A204.1 (cell line): ENCODE measurements at regions not wholly inside any gene's neighbourhood (a gene's known extent, or its start where the extent isn't known, plus 50 kb on each side); places are given as distances from the start of the nearest gene placed in this dataset.

ENCODE experiments used
- FAIRE-seq: peaks from 2 replicates; lab custom pipeline; 2012; peaks lifted over from hg19 to GRCh38; lab: Jason Lieb, UNC

GRCh38 chr9:115369322-115369957 lies 251.5 kb upstream of the TNC start:
- no peak for FAIRE-seq

GRCh38 chr9:115373000-115373709 lies 255.2 kb upstream of the TNC start:
- FAIRE-seq: no peak

GRCh38 chr9:115373710-115374045 lies 255.7 kb upstream of the TNC start:
- no peak for FAIRE-seq

- no peak for FAIRE-seq
These were observed 256.8 kb upstream of the TNC start for GRCh38 chr9:115374724-115375268.

- FAIRE-seq: no peak
These were observed 260.3 kb upstream of the TNC start for GRCh38 chr9:115378241-115378640.

GRCh38 chr9:115378758-115379157 lies 260.8 kb upstream of the TNC start:
- FAIRE-seq: no peak

- FAIRE-seq: no peak
These were observed 261.8 kb upstream of the TNC start for GRCh38 chr9:115379719-115380118.

DNA sequence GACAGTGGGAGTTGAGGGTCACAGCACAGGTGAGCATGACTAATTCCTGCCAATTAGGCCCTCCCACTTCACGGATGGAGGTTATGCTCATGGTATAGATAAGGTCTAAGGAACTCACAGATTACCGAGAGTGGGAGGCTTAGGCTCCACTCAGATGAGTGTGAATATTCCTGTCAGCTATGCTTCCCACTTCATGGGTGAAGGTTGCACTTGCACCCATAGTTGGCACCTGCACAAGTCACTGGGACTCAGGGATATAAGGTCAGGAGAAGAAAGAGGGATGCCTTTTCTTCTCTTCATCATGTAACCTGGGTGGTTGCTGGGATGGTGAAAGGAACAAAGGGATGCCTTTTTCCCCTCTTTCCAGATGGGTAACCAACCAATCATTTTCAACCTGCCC lies 264.9 kb upstream of the TNC start:
- FAIRE-seq: no peak

DNA sequence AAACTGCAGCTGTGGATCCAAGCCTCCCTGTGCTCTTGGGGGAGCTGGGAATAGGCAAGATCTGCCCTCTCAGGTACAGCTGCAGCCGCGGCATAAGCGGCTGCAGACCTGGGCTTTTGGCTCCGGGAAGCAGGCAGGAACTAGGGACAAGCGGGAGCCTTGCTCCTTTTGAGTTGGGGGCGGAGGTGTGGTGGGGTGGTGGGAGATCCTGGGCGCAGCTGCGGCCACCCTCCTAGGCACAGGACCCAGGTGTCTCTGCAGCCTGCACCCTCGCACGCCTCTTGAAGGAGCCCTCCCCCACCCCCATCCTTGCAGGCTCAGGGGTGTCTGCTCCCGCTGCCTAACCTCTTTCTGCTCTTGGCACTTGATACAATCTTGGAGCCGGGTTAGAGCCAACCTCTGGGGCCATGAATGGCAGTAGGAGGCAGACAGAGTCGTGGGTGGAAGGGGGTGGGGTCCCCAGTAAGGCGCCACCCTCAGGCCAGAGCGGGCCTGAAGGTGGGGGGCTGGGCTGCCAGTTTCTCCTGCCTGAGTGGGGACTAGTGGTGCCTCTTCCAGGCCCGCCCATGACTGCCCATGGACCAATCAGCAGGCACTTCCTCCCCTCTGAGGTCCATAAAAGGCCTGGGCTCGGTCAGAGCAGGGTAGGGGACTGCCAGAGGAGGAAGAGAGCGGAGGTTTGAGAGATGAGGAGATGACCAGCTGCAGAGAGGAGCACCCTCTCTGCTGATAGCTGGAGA lies 267.6 kb upstream of the TNC start:
- FAIRE-seq: no peak

- FAIRE-seq: no peak
These were observed 269.2 kb upstream of the TNC start for GRCh38 chr9:115386963-115387770.

- FAIRE-seq: no peak
These were observed 273.3 kb upstream of the TNC start for GRCh38 chr9:115391168-115391825.

GRCh38 chr9:115393976-115394775 lies 276.2 kb upstream of the TNC start:
- no peak for FAIRE-seq

DNA sequence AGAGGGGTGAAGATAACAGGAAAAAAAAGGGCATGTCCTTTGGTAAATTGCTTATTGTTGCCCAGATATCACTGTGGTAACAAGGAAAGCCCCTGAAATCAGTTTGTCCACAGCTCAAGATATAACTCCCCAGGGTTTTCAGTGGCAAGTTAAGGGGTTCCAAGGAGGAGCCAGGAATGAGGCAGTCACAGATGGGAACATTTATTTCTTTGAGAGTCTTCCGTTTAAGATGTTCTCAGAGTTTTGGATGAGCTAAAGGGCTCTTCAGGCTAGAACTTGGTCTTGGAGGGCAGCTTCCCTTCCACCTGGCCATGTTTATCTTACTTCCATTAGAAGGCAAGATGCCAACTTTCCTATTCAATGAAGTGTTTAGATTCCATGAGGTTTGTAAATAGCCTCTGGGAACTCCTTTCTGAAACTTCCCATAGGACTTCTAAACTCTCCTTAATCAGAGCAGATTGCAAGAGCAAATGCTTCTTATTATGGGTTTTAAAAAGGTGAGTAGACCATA lies 277.6 kb upstream of the TNC start:
- no peak for FAIRE-seq

- FAIRE-seq: no peak
These were observed 278.1 kb upstream of the TNC start for GRCh38 chr9:115396071-115396529.

DNA sequence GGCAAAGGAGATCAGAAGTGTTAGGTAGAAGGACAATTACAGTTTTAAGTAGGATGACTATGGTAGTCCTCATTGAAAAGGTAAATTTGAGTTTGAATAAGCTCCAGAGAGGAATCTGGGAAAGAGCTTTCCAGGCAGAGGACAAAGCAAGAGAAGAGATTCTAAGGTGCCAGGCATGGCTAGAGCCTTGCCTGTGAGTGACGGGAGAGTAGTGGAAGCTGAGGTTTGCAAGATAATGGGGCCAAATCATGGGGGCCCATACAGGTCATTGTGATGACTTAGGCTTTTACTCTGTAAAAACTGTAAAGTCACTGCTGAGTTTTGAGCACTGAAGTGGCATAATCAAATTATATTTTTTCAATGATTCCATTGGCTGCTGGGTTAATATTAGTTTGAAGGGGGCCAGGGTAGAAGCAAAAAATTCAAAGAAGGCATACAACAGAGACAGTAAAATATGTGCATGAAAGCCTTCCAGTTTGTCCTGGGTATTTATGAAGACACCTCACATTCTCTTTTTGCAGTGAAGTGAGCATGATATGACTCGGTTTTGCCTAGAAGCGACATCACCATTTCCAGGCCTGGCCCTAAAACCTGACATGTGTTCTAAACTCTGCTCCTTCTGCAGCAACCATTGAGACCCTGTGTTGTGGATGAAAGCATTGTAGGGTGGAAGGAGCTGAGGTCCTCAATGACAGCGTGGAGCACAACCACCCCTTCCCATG lies 279.8 kb upstream of the TNC start:
- no peak for FAIRE-seq

- FAIRE-seq: no peak
These were observed 280.3 kb upstream of the TNC start for GRCh38 chr9:115398313-115398650.

DNA sequence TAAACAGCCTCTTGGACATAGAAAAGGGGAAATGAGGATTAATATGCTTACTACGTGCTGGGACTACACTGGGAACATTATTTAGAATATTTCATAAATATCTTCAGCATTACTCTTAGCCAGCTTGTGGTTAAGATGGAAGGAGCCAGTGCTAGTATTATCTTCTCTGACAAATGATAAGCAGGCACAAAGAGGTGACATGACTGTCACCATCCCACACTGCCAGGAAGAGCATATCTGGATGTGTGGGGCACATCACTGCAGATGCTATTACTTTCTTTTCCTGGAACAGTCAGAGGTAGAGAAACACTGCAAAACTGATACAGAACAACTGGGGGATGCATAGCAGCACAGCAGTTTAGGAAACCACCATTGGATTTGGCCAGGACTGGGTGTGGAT lies 281.0 kb upstream of the TNC start:
- FAIRE-seq: no peak

DNA sequence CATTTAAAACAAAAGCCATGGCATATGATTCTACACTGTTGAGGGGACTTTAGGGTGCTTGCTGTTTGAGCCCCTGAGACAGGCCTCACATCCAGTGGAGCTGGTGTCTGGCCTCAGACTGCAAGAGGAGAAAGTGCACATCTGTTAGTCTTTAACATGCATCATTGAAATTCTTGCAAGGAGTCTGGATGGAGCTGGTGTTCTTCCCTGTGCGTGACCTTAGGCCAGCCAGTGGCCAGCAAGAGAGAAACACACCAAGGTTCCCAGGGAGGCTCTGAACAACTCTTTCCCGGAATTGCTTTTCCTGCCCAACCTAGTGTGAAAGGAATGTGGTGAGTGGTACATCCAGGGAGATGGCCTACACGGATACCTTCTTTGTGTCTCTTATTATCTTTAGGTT lies 282.8 kb upstream of the TNC start:
- FAIRE-seq: no peak

DNA sequence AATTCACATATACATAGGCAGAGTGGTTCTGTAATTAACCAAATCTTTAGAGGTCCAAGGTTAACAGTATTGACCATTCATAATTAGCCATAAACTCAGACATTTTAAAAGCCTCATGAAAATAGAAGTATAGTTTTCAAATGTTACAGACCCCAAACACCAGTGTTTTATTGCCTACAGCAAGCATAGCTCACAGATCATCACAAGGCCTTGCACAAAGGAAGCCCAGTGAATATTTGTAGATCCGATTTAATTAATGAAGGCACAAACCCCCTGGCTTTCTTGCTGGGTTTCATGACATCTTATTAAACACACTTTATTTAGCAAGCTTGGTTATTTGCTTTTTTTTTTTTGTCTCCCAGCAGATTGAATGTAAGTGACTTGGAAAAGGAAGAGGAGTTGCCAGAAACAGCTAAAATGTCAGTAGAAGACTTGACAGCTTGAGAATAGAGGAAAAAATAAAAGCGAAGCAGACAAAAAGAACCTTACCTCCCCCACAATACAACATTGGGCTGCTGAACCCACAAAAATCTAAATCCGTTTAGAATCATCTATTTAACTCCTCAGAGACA lies 283.9 kb upstream of the TNC start:
- no peak for FAIRE-seq

DNA sequence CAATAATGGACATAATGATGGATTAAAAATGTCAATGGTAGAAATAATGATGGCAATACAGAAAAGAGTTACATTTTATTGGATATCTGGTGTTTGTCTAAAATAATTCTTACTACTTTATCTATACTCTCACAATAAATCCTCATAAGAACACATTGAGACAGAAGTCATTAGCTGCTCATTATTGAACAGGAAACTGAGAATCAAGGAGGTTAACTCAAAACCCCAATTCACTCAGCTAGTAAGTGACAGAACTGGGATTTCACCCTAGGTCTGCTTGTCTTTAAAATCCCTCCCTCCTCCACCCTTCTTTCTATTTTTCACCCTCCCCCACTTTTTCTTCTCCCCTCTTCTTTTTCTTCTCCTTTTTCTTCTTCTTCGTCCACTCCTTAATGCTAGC lies 285.8 kb upstream of the TNC start:
- FAIRE-seq: no peak
